ENCODE measurements at regions not wholly inside any gene's neighbourhood (a gene's known extent, or its start where the extent isn't known, plus 50 kb on each side); places are given as distances from the start of the nearest gene placed in this dataset.
"Not testable (repeated sequence)": the region's sequence is repeated elsewhere in the genome, so short reads cannot be mapped to it uniquely, and the experiment has no call there.

DNA sequence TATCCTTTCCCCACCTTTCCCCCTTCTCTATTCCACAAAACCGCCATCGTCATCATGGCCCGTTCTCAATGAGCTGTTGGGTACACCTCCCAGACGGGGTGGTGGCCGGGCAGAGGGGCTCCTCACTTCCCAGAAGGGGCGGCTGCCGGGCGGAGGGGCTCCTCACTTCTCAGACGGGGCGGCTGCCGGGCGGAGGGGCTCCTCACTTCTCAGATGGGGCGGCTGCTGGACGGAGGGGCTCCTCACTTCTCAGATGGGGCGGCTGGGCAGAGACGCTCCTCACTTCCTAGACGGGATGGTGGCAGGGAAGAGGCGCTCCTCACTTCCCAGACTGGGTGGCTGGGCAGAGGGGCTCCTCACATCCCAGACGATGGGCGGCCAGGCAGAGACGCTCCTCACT lies 135.3 kb upstream of the GALNT2 start:
- TF ChIP-seq, protein P1, sequence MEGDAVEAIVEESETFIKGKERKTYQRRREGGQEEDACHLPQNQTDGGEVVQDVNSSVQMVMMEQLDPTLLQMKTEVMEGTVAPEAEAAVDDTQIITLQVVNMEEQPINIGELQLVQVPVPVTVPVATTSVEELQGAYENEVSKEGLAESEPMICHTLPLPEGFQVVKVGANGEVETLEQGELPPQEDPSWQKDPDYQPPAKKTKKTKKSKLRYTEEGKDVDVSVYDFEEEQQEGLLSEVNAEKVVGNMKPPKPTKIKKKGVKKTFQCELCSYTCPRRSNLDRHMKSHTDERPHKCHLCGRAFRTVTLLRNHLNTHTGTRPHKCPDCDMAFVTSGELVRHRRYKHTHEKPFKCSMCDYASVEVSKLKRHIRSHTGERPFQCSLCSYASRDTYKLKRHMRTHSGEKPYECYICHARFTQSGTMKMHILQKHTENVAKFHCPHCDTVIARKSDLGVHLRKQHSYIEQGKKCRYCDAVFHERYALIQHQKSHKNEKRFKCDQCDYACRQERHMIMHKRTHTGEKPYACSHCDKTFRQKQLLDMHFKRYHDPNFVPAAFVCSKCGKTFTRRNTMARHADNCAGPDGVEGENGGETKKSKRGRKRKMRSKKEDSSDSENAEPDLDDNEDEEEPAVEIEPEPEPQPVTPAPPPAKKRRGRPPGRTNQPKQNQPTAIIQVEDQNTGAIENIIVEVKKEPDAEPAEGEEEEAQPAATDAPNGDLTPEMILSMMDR (IDR thresholded peaks at IDR 0.05; ENCODE audit: insufficient read depth, low read length) = not testable (repeated sequence)
- not testable (repeated sequence) for TF ChIP-seq POLR2AphosphoS5, GABPA (IDR thresholded peaks at IDR 0.05; ENCODE audit: low read depth)
- TF ChIP-seq, protein P2, sequence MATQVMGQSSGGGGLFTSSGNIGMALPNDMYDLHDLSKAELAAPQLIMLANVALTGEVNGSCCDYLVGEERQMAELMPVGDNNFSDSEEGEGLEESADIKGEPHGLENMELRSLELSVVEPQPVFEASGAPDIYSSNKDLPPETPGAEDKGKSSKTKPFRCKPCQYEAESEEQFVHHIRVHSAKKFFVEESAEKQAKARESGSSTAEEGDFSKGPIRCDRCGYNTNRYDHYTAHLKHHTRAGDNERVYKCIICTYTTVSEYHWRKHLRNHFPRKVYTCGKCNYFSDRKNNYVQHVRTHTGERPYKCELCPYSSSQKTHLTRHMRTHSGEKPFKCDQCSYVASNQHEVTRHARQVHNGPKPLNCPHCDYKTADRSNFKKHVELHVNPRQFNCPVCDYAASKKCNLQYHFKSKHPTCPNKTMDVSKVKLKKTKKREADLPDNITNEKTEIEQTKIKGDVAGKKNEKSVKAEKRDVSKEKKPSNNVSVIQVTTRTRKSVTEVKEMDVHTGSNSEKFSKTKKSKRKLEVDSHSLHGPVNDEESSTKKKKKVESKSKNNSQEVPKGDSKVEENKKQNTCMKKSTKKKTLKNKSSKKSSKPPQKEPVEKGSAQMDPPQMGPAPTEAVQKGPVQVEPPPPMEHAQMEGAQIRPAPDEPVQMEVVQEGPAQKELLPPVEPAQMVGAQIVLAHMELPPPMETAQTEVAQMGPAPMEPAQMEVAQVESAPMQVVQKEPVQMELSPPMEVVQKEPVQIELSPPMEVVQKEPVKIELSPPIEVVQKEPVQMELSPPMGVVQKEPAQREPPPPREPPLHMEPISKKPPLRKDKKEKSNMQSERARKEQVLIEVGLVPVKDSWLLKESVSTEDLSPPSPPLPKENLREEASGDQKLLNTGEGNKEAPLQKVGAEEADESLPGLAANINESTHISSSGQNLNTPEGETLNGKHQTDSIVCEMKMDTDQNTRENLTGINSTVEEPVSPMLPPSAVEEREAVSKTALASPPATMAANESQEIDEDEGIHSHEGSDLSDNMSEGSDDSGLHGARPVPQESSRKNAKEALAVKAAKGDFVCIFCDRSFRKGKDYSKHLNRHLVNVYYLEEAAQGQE (IDR thresholded peaks at IDR 0.05; ENCODE audit: insufficient replicate concordance, low read depth) = not testable (repeated sequence)

Measured in HL-60 (cell line).